B cell (primary cell): ENCODE measurements at regions not wholly inside any gene's neighbourhood (a gene's known extent, or its start where the extent isn't known, plus 50 kb on each side); places are given as distances from the start of the nearest gene placed in this dataset.

Experiments used
- ATAC-seq: fragments of 200-7000 bp; cut with Tn5 transposase; one replicate; pipeline ENCODE4 v1.10.0; 2021; ENCODE audit warnings: low read depth, mild to moderate bottlenecking, moderate number of reproducible peaks, moderate library complexity
- CTCF ChIA-PET: fragments of 350-600 bp; sonication (Branson Sonifier 250); formaldehyde crosslinking; loops from one replicate; lab custom pipeline; 2021; ENCODE audit warnings: antibody characterized with exemption, inconsistent platforms; lab: Charles Lee
- POLR2A ChIA-PET: fragments of 350-600 bp; sonication (Branson Sonifier 250); formaldehyde crosslinking; loops from one replicate; lab custom pipeline; 2021; ENCODE audit warnings: antibody characterized with exemption; lab: Charles Lee
- DNase-seq: peaks from one replicate; pipeline ENCODE4 v3.0.0; 2013
- H2AFZ ChIP-seq: 2 replicates; pipeline ENCODE4 v1.6.1; 2012; ENCODE audit warnings: mild to moderate bottlenecking, low read depth, low read length; ENCODE audit not compliant: insufficient read depth, poor library complexity, severe bottlenecking
- H3K27ac ChIP-seq, 2 donors: 1 replicate in 1 of 2; 2 replicates in 1 of 2; pipeline ENCODE4 v1.5.1; 2012 to 2013; ENCODE audit warnings: low read length in 2 of 2, mild to moderate bottlenecking in 2 of 2, moderate library complexity in 1 of 2
- H3K27me3 ChIP-seq, 4 experiments: fragments of 200-600 bp in 1 of 4; sonication (generic) in 1 of 4; replicated peaks in 1 of 4; 1 replicate in 2 of 4; 2 replicates in 2 of 4; pipeline versions ENCODE4 v1.6.1 to v1.7.0; 2013 to 2016; ENCODE audit warnings: low read length in 3 of 4, mild to moderate bottlenecking in 2 of 4, mixed read lengths in 1 of 4, moderate library complexity in 1 of 4; ENCODE audit not compliant: insufficient read depth in 4 of 4, control insufficient read depth in 3 of 4; ENCODE audit errors: control extremely low read depth in 1 of 4
- H3K36me3 ChIP-seq, 2 experiments: replicated peaks in 1 of 2; 1 replicate in 1 of 2; 2 replicates in 1 of 2; pipeline versions ENCODE4 v1.6.1 to v1.7.1; 2013; ENCODE audit warnings: low read length in 1 of 2; ENCODE audit not compliant: insufficient read depth in 2 of 2, control insufficient read depth in 1 of 2; ENCODE audit errors: control extremely low read depth in 1 of 2, extremely low read depth in 1 of 2
- H3K4me1 ChIP-seq, 2 donors: fragments of 200-600 bp in 1 of 2; sonication (generic) in 1 of 2; 1 replicate in 1 of 2; 2 replicates in 1 of 2; pipeline versions ENCODE4 v1.5.1 to v1.6.1; 2013 to 2017; ENCODE audit warnings: low read length in 2 of 2; ENCODE audit not compliant: control insufficient read depth in 2 of 2, insufficient read depth in 2 of 2
- H3K4me2 ChIP-seq: replicated peaks from 2 replicates; pipeline ENCODE3; 2012; ENCODE audit warnings: mild to moderate bottlenecking, low read depth, low read length; ENCODE audit not compliant: poor library complexity, severe bottlenecking
- H3K4me3 ChIP-seq, 5 experiments: fragments of 200-600 bp in 1 of 5; sonication (generic) in 1 of 5; 1 replicate in 3 of 5; 2 replicates in 2 of 5; pipeline versions ENCODE4 v1.5.1 to v1.7.0; 2011 to 2016; ENCODE audit warnings: low read length in 4 of 5, mild to moderate bottlenecking in 4 of 5, low read depth in 2 of 5, control low read depth in 1 of 5, moderate library complexity in 1 of 5; ENCODE audit not compliant: insufficient read depth in 1 of 5; ENCODE audit errors: control extremely low read depth in 1 of 5, extremely low read depth in 1 of 5
- H3K79me2 ChIP-seq: fragments of 200-600 bp; sonication (generic); one replicate; pipeline ENCODE4 v1.6.0; 2016; ENCODE audit warnings: low read length; ENCODE audit not compliant: control insufficient read depth, insufficient read depth
- H3K9ac ChIP-seq: fragments of 200-600 bp; sonication (generic); 2 replicates; pipeline ENCODE4 v1.6.1; 2017; ENCODE audit warnings: mild to moderate bottlenecking, low read length, moderate library complexity
- H3K9me3 ChIP-seq, 3 donors: one replicate each; pipeline versions ENCODE4 v1.6.1 to v1.7.1; 2013; ENCODE audit warnings: low read length in 2 of 3; ENCODE audit not compliant: control insufficient read depth in 2 of 3, insufficient read depth in 1 of 3; ENCODE audit errors: control extremely low read depth in 1 of 3
- H4K20me1 ChIP-seq: 2 replicates; pipeline ENCODE4 v1.6.0; 2012; ENCODE audit warnings: mild to moderate bottlenecking, low read length; ENCODE audit not compliant: insufficient read depth, control insufficient read depth, poor library complexity, severe bottlenecking
- H3K27ac Mint-ChIP-seq: one replicate; pipeline ENCODE4 v1.8.0; 2021; ENCODE audit warnings: mixed read lengths
- H3K27me3 Mint-ChIP-seq: one replicate; pipeline ENCODE4 v1.8.0; 2021; ENCODE audit warnings: mixed read lengths
- H3K4me1 Mint-ChIP-seq: one replicate; pipeline ENCODE4 v1.8.0; 2021; ENCODE audit warnings: mixed read lengths
- H3K4me3 Mint-ChIP-seq: one replicate; pipeline ENCODE4 v1.8.0; 2021; ENCODE audit warnings: mixed read lengths
- H3K9me3 Mint-ChIP-seq: one replicate; pipeline ENCODE4 v1.8.0; 2022; ENCODE audit warnings: mixed read lengths; ENCODE audit not compliant: insufficient read depth
- EZH2 ChIP-seq: IDR thresholded peaks from 2 replicates; pipeline ENCODE4 v1.6.1; 2012; ENCODE audit warnings: borderline replicate concordance, low read depth, mild to moderate bottlenecking, moderate library complexity, low read length; ENCODE audit not compliant: insufficient read depth, poor library complexity, severe bottlenecking
- WGBS: methylation state at CpG from one replicate; pipeline ENCODE4 v1.1.5; 2013; ENCODE audit warnings: missing lambda C conversion rate; ENCODE audit not compliant: insufficient coverage; 5-methylcytosine and 5-hydroxymethylcytosine counted together
- intact Hi-C: fragments of 100-400 bp; cut with micrococcal nuclease; formaldehyde crosslinking; loops from one replicate; pipeline ENCODE4 v1.10.0; 2022
- TF ChIP-seq, protein P1 (sequence below): fragments of 200-600 bp; IDR thresholded peaks from one replicate; pipeline ENCODE4 v1.8.0; 2022; ENCODE audit warnings: antibody characterized with exemption, mild to moderate bottlenecking

DNA sequence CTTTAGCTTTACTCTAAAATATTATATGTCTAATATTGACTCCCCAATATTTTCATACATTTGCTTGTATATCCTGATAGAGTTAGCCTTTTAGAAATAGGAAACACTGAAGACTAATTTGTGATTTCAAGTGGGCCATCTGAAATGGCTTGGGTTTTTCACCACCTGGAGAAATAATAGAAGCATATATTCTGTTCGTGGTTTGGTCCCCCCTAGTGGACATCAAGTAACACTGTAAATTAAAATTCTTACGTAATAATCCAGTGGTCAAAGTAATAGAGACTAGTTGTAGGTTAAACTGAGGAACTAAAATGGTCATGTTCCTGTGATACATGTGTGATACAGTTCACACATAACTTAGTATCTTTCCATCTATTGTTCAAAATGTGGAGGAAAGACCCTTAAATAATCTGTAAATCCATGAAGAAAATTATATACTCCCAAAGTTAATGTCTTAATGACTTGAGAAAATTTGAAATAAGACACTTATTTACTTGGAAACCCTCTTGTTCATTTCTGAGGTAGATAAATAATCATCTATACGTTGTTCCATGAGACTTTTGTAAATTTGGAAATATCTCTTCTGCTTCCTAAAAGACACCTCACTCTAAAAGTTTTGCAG is 79.8 kb upstream of the SMARCAD1 start:
- Histone ChIP-seq H3K27me3 (peaks cover 0 to 3% (median 0%) of the 10 kb centered on the region in 4 experiments), H3K4me3 (no peak overlapping the region), H3K9ac (no peak overlapping the region), H2AFZ (no peak overlapping the region), H3K79me2 (no peaks in the 10 kb centered on the region), H3K4me1 (no peaks in the 10 kb centered on the region), H3K27ac (no peak overlapping the region), H3K4me2 (no peak overlapping the region), H4K20me1 (no peaks in the 10 kb centered on the region), H3K9me3 (peaks cover 0 to 2% (median 0%) of the 10 kb centered on the region in 3 donors), H3K36me3 (no peaks in the 10 kb centered on the region)
- no CpG with 5 or more reads among the region's 3 CpGs for WGBS
- ChIA-PET POLR2A (no interaction called here), CTCF (no interaction called here)
- DNase-seq (no peak), ATAC-seq (no peak)
- TF ChIP-seq, protein P1, sequence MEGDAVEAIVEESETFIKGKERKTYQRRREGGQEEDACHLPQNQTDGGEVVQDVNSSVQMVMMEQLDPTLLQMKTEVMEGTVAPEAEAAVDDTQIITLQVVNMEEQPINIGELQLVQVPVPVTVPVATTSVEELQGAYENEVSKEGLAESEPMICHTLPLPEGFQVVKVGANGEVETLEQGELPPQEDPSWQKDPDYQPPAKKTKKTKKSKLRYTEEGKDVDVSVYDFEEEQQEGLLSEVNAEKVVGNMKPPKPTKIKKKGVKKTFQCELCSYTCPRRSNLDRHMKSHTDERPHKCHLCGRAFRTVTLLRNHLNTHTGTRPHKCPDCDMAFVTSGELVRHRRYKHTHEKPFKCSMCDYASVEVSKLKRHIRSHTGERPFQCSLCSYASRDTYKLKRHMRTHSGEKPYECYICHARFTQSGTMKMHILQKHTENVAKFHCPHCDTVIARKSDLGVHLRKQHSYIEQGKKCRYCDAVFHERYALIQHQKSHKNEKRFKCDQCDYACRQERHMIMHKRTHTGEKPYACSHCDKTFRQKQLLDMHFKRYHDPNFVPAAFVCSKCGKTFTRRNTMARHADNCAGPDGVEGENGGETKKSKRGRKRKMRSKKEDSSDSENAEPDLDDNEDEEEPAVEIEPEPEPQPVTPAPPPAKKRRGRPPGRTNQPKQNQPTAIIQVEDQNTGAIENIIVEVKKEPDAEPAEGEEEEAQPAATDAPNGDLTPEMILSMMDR, result peak; percentile 64
- no peak for TF ChIP-seq EZH2
- Mint-ChIP-seq H3K4me3 (no peak overlapping the region), H3K27ac (no peak overlapping the region), H3K4me1 (no peaks in the 10 kb centered on the region), H3K27me3 (peaks cover 8% of the 10 kb centered on the region), H3K9me3 (no peaks in the 10 kb centered on the region)
- intact Hi-C loops, result no loop called here

DNA sequence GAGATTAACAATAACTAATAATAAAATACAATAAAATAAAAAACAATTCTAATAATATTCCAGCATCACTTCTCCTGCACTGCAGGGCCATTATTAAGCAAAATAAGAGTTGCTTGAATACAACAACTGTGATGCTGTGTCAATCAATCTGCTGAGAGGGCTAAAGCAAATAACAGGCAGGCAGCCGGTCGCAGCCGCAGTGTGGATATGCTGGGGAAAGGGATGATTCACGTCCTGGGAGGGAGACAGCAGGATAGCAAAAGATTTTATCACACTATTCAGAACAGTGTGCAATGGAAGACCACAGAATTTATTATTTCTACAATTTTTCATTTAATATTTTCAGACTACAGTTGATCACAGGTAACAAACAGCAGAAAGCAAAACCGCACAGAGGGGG is 76.5 kb upstream of the SMARCAD1 start:
- H3K27me3 Mint-ChIP-seq, result peaks cover 10% of the 10 kb centered on the region
- no CpG with 5 or more reads among the region's 5 CpGs for WGBS
- Histone ChIP-seq H3K36me3 (no peaks in the 10 kb centered on the region), H3K4me1 (no peaks in the 10 kb centered on the region), H3K9ac (no peak overlapping the region), H3K4me3 (no peak overlapping the region), H3K79me2 (no peaks in the 10 kb centered on the region), H4K20me1 (no peaks in the 10 kb centered on the region), H3K27me3 (no peaks in the 10 kb centered on the region), H3K27ac (no peak overlapping the region), H2AFZ (no peak overlapping the region), H3K9me3 (peaks cover 0 to 3% (median 0%) of the 10 kb centered on the region in 3 donors), H3K4me2 (no peak overlapping the region)
- ChIA-PET CTCF (no interaction called here), POLR2A (no interaction called here)
- TF ChIP-seq, protein P1, result no peak
- no peak for TF ChIP-seq EZH2
- H3K4me1 Mint-ChIP-seq, result no peaks in the 10 kb centered on the region
- no peak for ATAC-seq
- no peaks in the 10 kb centered on the region for H3K9me3 Mint-ChIP-seq
- intact Hi-C loops, result no loop called here
- H3K4me3 Mint-ChIP-seq, result no peak overlapping the region
- H3K27ac Mint-ChIP-seq, result no peak overlapping the region
- DNase-seq, result no peak
